Esophagus squamous epithelium (tissue), 5 donors: ENCODE measurements at regions not wholly inside any gene's neighbourhood (a gene's known extent, or its start where the extent isn't known, plus 50 kb on each side); places are given as distances from the start of the nearest gene placed in this dataset.

Source experiments
- DNase-seq: peaks from one replicate; lab custom pipeline; 2025; lab: John Stamatoyannopoulos, UW
- H3K27ac ChIP-seq, 4 donors: fragments of 200-600 bp; sonication (generic); one replicate each; pipeline ENCODE4 v1.5.1; 2016 to 2019; ENCODE audit warnings: mild to moderate bottlenecking in 1 of 4
- H3K27me3 ChIP-seq, 4 donors: fragments of 200-600 bp; sonication (generic); 1 replicate in 3 of 4; 2 replicates in 1 of 4; pipeline versions ENCODE4 v1.5.1 to v1.6.0; 2017 to 2021; ENCODE audit warnings: antibody characterized with exemption in 1 of 4
- H3K36me3 ChIP-seq, 3 donors: fragments of 200-600 bp; sonication (generic); one replicate each; pipeline ENCODE4 v1.5.1; 2016 to 2019
- H3K4me1 ChIP-seq, 3 donors: fragments of 200-600 bp; sonication (generic); one replicate each; pipeline ENCODE4 v1.5.1; 2017 to 2019
- H3K4me3 ChIP-seq, 4 donors: fragments of 200-600 bp; sonication (generic); 1 replicate in 3 of 4; 2 replicates in 1 of 4; pipeline ENCODE4 v1.5.1; 2016 to 2019; ENCODE audit warnings: mild to moderate bottlenecking in 2 of 4, moderate library complexity in 1 of 4
- H3K9me3 ChIP-seq, 3 donors: fragments of 200-600 bp; sonication (generic); one replicate each; pipeline ENCODE4 v1.5.1; 2016 to 2019
- CTCF ChIP-seq, 6 experiments: fragments of 450-650 bp in 4 of 6; fragments of 200-600 bp in 2 of 6; sonication (generic) in 2 of 6; IDR thresholded peaks; one replicate each; pipeline ENCODE4 v1.5.1; 2016 to 2019; ENCODE audit warnings: antibody characterized with exemption in 6 of 6, mild to moderate bottlenecking in 4 of 6, moderate library complexity in 4 of 6
- POLR2A ChIP-seq, 4 donors: fragments of 450-650 bp; IDR thresholded peaks; one replicate each; pipeline ENCODE4 v1.6.1; 2017; ENCODE audit warnings: antibody characterized with exemption in 4 of 4, mild to moderate bottlenecking in 4 of 4, moderate library complexity in 3 of 4
- WGBS, 2 donors: methylation state at CpG; one replicate each; pipeline ENCODE4 v1.1.5; 2018; 5-methylcytosine and 5-hydroxymethylcytosine counted together
- intact Hi-C: fragments of 100-400 bp; cut with DNase I; formaldehyde crosslinking; loops from one replicate; pipeline ENCODE4 v1.15.0; 2022
- donor health status: DM: yes; HTN: yes; CAD: no.

GRCh38 chr11:27244900-27245299 lies 118.1 kb downstream of the CCDC34 start:
- no peaks in the 10 kb centered on the region for H3K9me3 ChIP-seq
- peaks cover 0 to 4% (median 0%) of the 10 kb centered on the region in 3 donors for H3K4me1 ChIP-seq
- no peak overlapping the region for H3K27ac ChIP-seq
- no peaks in the 10 kb centered on the region for H3K27me3 ChIP-seq
- H3K4me3 ChIP-seq, result no peak overlapping the region
- H3K36me3 ChIP-seq, result no peaks in the 10 kb centered on the region
- TF ChIP-seq POLR2A (IDR thresholded peaks at IDR 0.05) (no peak), CTCF (IDR thresholded peaks at IDR 0.05) (no peak)
- intact Hi-C loops, result no loop called here
- DNase-seq, result no peak

- H3K27ac ChIP-seq, result no peak overlapping the region
- WGBS, 2 donors, result 30 to 33% methylated on average over 1 of the region's 1 CpG
- DNase-seq, result no peak
- H3K36me3 ChIP-seq, result no peaks in the 10 kb centered on the region
- no peaks in the 10 kb centered on the region for H3K9me3 ChIP-seq
- no peaks in the 10 kb centered on the region for H3K27me3 ChIP-seq
- intact Hi-C loops, result no loop called here
- no peak for TF ChIP-seq POLR2A (IDR thresholded peaks at IDR 0.05)
- no peak for TF ChIP-seq CTCF (IDR thresholded peaks at IDR 0.05)
- H3K4me3 ChIP-seq, result no peak overlapping the region
- H3K4me1 ChIP-seq, result peaks cover 0 to 10% (median 0%) of the 10 kb centered on the region in 3 donors
Measured at GRCh38 chr11:27242591-27242990, 120.4 kb downstream of the CCDC34 start.

- intact Hi-C loops, result no loop called here
- no peak for TF ChIP-seq POLR2A (IDR thresholded peaks at IDR 0.05)
- no peak for TF ChIP-seq CTCF (IDR thresholded peaks at IDR 0.05)
Measured at GRCh38 chr11:27241311-27242122, 121.5 kb downstream of the CCDC34 start.

DNA sequence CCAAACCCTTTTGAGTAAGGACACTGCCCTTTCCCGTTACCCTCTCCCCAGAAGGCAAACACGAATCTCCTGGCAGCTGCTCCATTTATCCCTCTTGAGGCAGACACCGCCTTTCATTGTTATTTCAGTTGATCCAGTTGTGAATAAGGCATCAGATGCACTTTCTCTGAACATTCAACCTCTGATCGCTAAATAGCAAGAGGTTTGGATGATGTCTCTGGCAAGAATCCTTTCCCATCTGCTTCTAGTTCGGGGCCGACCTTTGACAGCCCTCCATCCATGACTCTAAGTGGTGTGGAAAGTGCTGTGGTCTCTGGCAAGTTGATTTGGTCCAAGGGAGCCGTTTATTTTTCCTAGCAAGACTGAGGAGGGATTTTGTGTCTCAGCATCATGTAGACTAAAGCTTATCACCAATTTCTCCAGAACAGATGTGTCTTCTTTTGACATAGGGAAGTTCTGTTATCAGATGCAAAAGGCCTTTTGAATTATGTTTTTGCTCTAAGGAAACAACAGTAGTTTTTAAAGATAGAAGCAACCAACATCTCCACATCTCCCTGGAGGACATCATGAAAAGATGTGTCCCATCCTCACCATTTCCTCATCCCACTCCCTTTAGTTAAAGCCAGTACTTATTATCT lies 123.6 kb downstream of the CCDC34 start:
- H3K27ac ChIP-seq, result no peak overlapping the region
- TF ChIP-seq POLR2A (IDR thresholded peaks at IDR 0.05) (no peak), CTCF (IDR thresholded peaks at IDR 0.05) (no peak)
- H3K9me3 ChIP-seq, result no peaks in the 10 kb centered on the region
- no peak overlapping the region for H3K4me3 ChIP-seq
- H3K36me3 ChIP-seq, result no peaks in the 10 kb centered on the region
- WGBS, 2 donors, result 39 to 40% methylated on average over 5 to 7 of the region's 7 CpGs
- H3K27me3 ChIP-seq, result no peaks in the 10 kb centered on the region
- DNase-seq, result no peak
- intact Hi-C loops, result no loop called here
- peaks cover 0 to 6% (median 0%) of the 10 kb centered on the region in 3 donors for H3K4me1 ChIP-seq

More at GRCh38 chr11:27241311-27242122, 121.5 kb downstream of the CCDC34 start:
- H3K4me3 ChIP-seq, result no peak overlapping the region
- H3K27me3 ChIP-seq, result no peaks in the 10 kb centered on the region
- no peaks in the 10 kb centered on the region for H3K9me3 ChIP-seq
- no peak overlapping the region for H3K27ac ChIP-seq
- H3K4me1 ChIP-seq, result peaks cover 0 to 6% (median 0%) of the 10 kb centered on the region in 3 donors
- DNase-seq, result no peak
- H3K36me3 ChIP-seq, result no peaks in the 10 kb centered on the region
- WGBS, 2 donors, result 28 to 53% methylated on average over 2 of the region's 2 CpGs

- no peak for DNase-seq
- H3K27ac ChIP-seq, result no peak overlapping the region
- no peaks in the 10 kb centered on the region for H3K9me3 ChIP-seq
- intact Hi-C loops, result no loop called here
- TF ChIP-seq POLR2A (IDR thresholded peaks at IDR 0.05) (no peak), CTCF (IDR thresholded peaks at IDR 0.05) (no peak)
- H3K27me3 ChIP-seq, result no peaks in the 10 kb centered on the region
- H3K4me1 ChIP-seq, result peaks cover 0 to 6% (median 0%) of the 10 kb centered on the region in 3 donors
- H3K36me3 ChIP-seq, result no peaks in the 10 kb centered on the region
- H3K4me3 ChIP-seq, result no peak overlapping the region
Measured at GRCh38 chr11:27238811-27239210, 124.2 kb downstream of the CCDC34 start.
